ENCODE measurements at regions not wholly inside any gene's neighbourhood (a gene's known extent, or its start where the extent isn't known, plus 50 kb on each side); places are given as distances from the start of the nearest gene placed in this dataset.

DNA sequence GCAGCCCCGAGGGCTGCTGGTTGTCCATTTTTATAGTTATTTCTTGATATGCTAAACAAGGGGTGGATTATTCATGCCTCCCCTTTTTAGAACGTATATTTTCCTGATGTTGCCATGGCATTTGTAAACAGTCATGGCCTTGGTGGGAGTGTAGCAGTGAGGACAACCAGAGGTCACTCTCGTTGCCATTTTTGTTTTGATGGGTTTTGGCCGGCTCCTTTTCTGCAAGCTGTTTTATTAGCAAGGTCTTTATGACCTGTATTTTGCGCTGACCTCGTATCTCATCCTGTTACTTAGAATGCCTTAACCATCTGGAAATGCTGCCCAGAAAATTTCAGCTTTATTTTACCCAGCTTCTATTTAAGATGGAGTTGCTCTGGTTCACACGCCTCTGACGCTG, 825.8 kb upstream of the CDH2 start:
- DNase-seq (peak in 3 of 5 donors; percentile 32 to 65 (median 35)), FAIRE-seq (no peak)
- H3K27ac ChIP-seq (ENCODE audit: low read depth in 2 of 2, low read length in 2 of 2), result no peak overlapping the region
- H3K9me3 ChIP-seq (ENCODE audit: control insufficient read depth in 2 of 3, insufficient read depth in 1 of 3, low read length in 3 of 3), result no peaks in the 10 kb centered on the region
- intact Hi-C loops (cut with DNase I), result no loop called here
- H3K9ac ChIP-seq (ENCODE audit: low read length in 3 of 3), result no peak overlapping the region
- no peaks in the 10 kb centered on the region for H3K4me1 ChIP-seq (ENCODE audit: control insufficient read depth in 2 of 3, insufficient read depth in 2 of 3, low read depth in 1 of 3, low read length in 3 of 3)
- H3K4me3 ChIP-seq (ENCODE audit: low read length in 3 of 3), result no peak overlapping the region
- H3K36me3 ChIP-seq (ENCODE audit: control insufficient read depth in 2 of 3, insufficient read depth in 3 of 3, low read length in 3 of 3), result no peaks in the 10 kb centered on the region
- H3K27me3 ChIP-seq (ENCODE audit: control insufficient read depth, insufficient read depth, low read length), result no peaks in the 10 kb centered on the region
- no peak for TF ChIP-seq CTCF (IDR thresholded peaks at IDR 0.05; ENCODE audit: borderline replicate concordance, extremely low read depth, insufficient read depth)

- Histone ChIP-seq H3K9ac (ENCODE audit: low read length in 3 of 3) (no peak overlapping the region), H3K9me3 (ENCODE audit: control insufficient read depth in 2 of 3, insufficient read depth in 1 of 3, low read length in 3 of 3) (no peaks in the 10 kb centered on the region), H3K27me3 (ENCODE audit: control insufficient read depth, insufficient read depth, low read length) (no peaks in the 10 kb centered on the region), H3K36me3 (ENCODE audit: control insufficient read depth in 2 of 3, insufficient read depth in 3 of 3, low read length in 3 of 3) (no peaks in the 10 kb centered on the region), H3K4me3 (ENCODE audit: low read length in 3 of 3) (no peak overlapping the region), H3K27ac (ENCODE audit: low read depth in 2 of 2, low read length in 2 of 2) (no peak overlapping the region), H3K4me1 (ENCODE audit: control insufficient read depth in 2 of 3, insufficient read depth in 2 of 3, low read depth in 1 of 3, low read length in 3 of 3) (no peaks in the 10 kb centered on the region)
- FAIRE-seq, result no peak
- DNase-seq, result no peak
- intact Hi-C loops (cut with DNase I), result no loop called here
- no peak for TF ChIP-seq CTCF (IDR thresholded peaks at IDR 0.05; ENCODE audit: borderline replicate concordance, extremely low read depth, insufficient read depth)
Measured at GRCh38 chr18:28999726-29000125, 822.8 kb upstream of the CDH2 start.

DNA sequence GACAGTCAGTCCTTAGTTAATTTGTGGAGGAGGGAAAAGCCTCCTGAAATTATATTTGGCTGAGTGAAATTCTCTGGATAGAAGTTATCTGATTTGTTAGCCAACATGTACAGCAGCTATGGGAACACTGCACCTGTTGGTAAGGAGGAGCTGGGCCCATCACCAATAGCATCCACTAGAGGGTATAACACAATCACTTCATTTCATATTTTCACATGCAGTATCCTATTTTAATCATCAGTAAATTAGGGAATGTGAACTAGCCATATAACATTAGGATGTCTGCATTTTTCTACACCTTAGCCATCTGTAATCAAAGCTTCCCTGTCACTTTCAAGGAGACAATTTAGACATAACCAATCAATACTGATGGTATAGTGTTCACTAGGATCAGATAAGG, 818.4 kb upstream of the CDH2 start:
- intact Hi-C loops (cut with DNase I), result no loop called here
- no peak for DNase-seq
- Histone ChIP-seq H3K9me3 (ENCODE audit: control insufficient read depth in 2 of 3, insufficient read depth in 1 of 3, low read length in 3 of 3) (no peaks in the 10 kb centered on the region), H3K27me3 (ENCODE audit: control insufficient read depth, insufficient read depth, low read length) (no peaks in the 10 kb centered on the region), H3K4me1 (ENCODE audit: control insufficient read depth in 2 of 3, insufficient read depth in 2 of 3, low read depth in 1 of 3, low read length in 3 of 3) (no peaks in the 10 kb centered on the region), H3K4me3 (ENCODE audit: low read length in 3 of 3) (no peak overlapping the region), H3K9ac (ENCODE audit: low read length in 3 of 3) (no peak overlapping the region), H3K27ac (ENCODE audit: low read depth in 2 of 2, low read length in 2 of 2) (no peak overlapping the region), H3K36me3 (ENCODE audit: control insufficient read depth in 2 of 3, insufficient read depth in 3 of 3, low read length in 3 of 3) (no peaks in the 10 kb centered on the region)
- no peak for FAIRE-seq
- no peak for TF ChIP-seq CTCF (IDR thresholded peaks at IDR 0.05; ENCODE audit: borderline replicate concordance, extremely low read depth, insufficient read depth)

- Histone ChIP-seq H3K9me3 (ENCODE audit: control insufficient read depth in 2 of 3, insufficient read depth in 1 of 3, low read length in 3 of 3) (no peaks in the 10 kb centered on the region), H3K4me1 (ENCODE audit: control insufficient read depth in 2 of 3, insufficient read depth in 2 of 3, low read depth in 1 of 3, low read length in 3 of 3) (no peaks in the 10 kb centered on the region), H3K9ac (ENCODE audit: low read length in 3 of 3) (no peak overlapping the region), H3K4me3 (ENCODE audit: low read length in 3 of 3) (no peak overlapping the region), H3K27ac (ENCODE audit: low read depth in 2 of 2, low read length in 2 of 2) (no peak overlapping the region), H3K36me3 (ENCODE audit: control insufficient read depth in 2 of 3, insufficient read depth in 3 of 3, low read length in 3 of 3) (no peaks in the 10 kb centered on the region), H3K27me3 (ENCODE audit: control insufficient read depth, insufficient read depth, low read length) (no peaks in the 10 kb centered on the region)
- TF ChIP-seq CTCF (IDR thresholded peaks at IDR 0.05; ENCODE audit: borderline replicate concordance, extremely low read depth, insufficient read depth), result no peak
- FAIRE-seq, result no peak
- intact Hi-C loops (cut with DNase I), result no loop called here
- DNase-seq, result no peak
Measured at GRCh38 chr18:28984731-28985130, 807.8 kb upstream of the CDH2 start.
